ENCODE measurements at regions not wholly inside any gene's neighbourhood (a gene's known extent, or its start where the extent isn't known, plus 50 kb on each side); places are given as distances from the start of the nearest gene placed in this dataset.

- TF ChIP-seq, protein P1, sequence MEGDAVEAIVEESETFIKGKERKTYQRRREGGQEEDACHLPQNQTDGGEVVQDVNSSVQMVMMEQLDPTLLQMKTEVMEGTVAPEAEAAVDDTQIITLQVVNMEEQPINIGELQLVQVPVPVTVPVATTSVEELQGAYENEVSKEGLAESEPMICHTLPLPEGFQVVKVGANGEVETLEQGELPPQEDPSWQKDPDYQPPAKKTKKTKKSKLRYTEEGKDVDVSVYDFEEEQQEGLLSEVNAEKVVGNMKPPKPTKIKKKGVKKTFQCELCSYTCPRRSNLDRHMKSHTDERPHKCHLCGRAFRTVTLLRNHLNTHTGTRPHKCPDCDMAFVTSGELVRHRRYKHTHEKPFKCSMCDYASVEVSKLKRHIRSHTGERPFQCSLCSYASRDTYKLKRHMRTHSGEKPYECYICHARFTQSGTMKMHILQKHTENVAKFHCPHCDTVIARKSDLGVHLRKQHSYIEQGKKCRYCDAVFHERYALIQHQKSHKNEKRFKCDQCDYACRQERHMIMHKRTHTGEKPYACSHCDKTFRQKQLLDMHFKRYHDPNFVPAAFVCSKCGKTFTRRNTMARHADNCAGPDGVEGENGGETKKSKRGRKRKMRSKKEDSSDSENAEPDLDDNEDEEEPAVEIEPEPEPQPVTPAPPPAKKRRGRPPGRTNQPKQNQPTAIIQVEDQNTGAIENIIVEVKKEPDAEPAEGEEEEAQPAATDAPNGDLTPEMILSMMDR (IDR thresholded peaks at IDR 0.05) = no peak
- no peak for TF ChIP-seq POLR2AphosphoS5 (IDR thresholded peaks at IDR 0.05; ENCODE audit: low read depth, low read length)
Measured at GRCh38 chr10:29176845-29177832, 111.7 kb upstream of the LYZL1 start.

Measured in Panc1 (cell line).